ENCODE measurements at regions not wholly inside any gene's neighbourhood (a gene's known extent, or its start where the extent isn't known, plus 50 kb on each side); places are given as distances from the start of the nearest gene placed in this dataset.
A peak's percentile ranks its signal among the peaks of the same experiment; 100 is the strongest.
"Not testable (repeated sequence)": the region's sequence is repeated elsewhere in the genome, so short reads cannot be mapped to it uniquely, and the experiment has no call there.

GRCh38 chr21:6553505-6554376, 3967.6 kb upstream of the TPTE start:
- ATAC-seq, DNase-seq, H3K27ac Mint-ChIP-seq, H3K4me3 Mint-ChIP-seq, POLR2A ChIA-PET, H3K9me3 Mint-ChIP-seq, H3K4me1 Mint-ChIP-seq, H3K27me3 Mint-ChIP-seq, H3K36me3 Mint-ChIP-seq: not testable (repeated sequence)

GRCh38 chr21:6554377-6554864, 3967.0 kb upstream of the TPTE start:
- POLR2A ChIA-PET, ATAC-seq, H3K4me1 Mint-ChIP-seq: not testable (repeated sequence)

GRCh38 chr21:6556516-6556915, 3964.9 kb upstream of the TPTE start:
- H3K4me3 Mint-ChIP-seq, H3K4me1 Mint-ChIP-seq: not testable (repeated sequence)

More at GRCh38 chr21:6554377-6554864, 3967.0 kb upstream of the TPTE start:
- H3K27ac Mint-ChIP-seq, DNase-seq, H3K27me3 Mint-ChIP-seq, H3K36me3 Mint-ChIP-seq, H3K9me3 Mint-ChIP-seq, H3K4me3 Mint-ChIP-seq: not testable (repeated sequence)

GRCh38 chr21:6557415-6557814, 3964.0 kb upstream of the TPTE start:
- POLR2A ChIA-PET, H3K27me3 Mint-ChIP-seq, H3K27ac Mint-ChIP-seq, H3K4me1 Mint-ChIP-seq, ATAC-seq, H3K9me3 Mint-ChIP-seq, DNase-seq, H3K4me3 Mint-ChIP-seq, H3K36me3 Mint-ChIP-seq: not testable (repeated sequence)

More at GRCh38 chr21:6556516-6556915, 3964.9 kb upstream of the TPTE start:
- H3K27me3 Mint-ChIP-seq, DNase-seq, H3K27ac Mint-ChIP-seq, POLR2A ChIA-PET, ATAC-seq, H3K36me3 Mint-ChIP-seq, H3K9me3 Mint-ChIP-seq: not testable (repeated sequence)

GRCh38 chr21:6561168-6561567, 3960.2 kb upstream of the TPTE start:
- H3K4me3 Mint-ChIP-seq, H3K36me3 Mint-ChIP-seq, DNase-seq, ATAC-seq, H3K27ac Mint-ChIP-seq, H3K9me3 Mint-ChIP-seq, H3K4me1 Mint-ChIP-seq, POLR2A ChIA-PET, H3K27me3 Mint-ChIP-seq: not testable (repeated sequence)

- H3K4me3 Mint-ChIP-seq, DNase-seq, H3K27me3 Mint-ChIP-seq, ATAC-seq, H3K9me3 Mint-ChIP-seq, H3K27ac Mint-ChIP-seq, H3K4me1 Mint-ChIP-seq, POLR2A ChIA-PET, H3K36me3 Mint-ChIP-seq: not testable (repeated sequence)
These were observed 3959.8 kb upstream of the TPTE start for GRCh38 chr21:6561578-6561977.

- DNase-seq, H3K9me3 Mint-ChIP-seq, H3K4me1 Mint-ChIP-seq, H3K36me3 Mint-ChIP-seq, H3K27me3 Mint-ChIP-seq, POLR2A ChIA-PET: not testable (repeated sequence)
- peak overlapping the region in 1 of 10 donors; percentile 44 for H3K4me3 Mint-ChIP-seq
- ATAC-seq, result peak in 1 of 2 donors; percentile 4
- H3K27ac Mint-ChIP-seq, result peak overlapping the region in 1 of 10 donors; percentile 57
These were observed 3956.7 kb upstream of the TPTE start for GRCh38 chr21:6564543-6565166.

GRCh38 chr21:6565190-6566094, 3955.9 kb upstream of the TPTE start:
- peak in 7 of 10 donors; percentile 13 to 69 (median 29) for DNase-seq

GRCh38 chr21:6567542-6567941, 3953.8 kb upstream of the TPTE start:
- H3K4me3 Mint-ChIP-seq, ATAC-seq, H3K36me3 Mint-ChIP-seq, DNase-seq, H3K4me1 Mint-ChIP-seq, H3K27ac Mint-ChIP-seq, H3K27me3 Mint-ChIP-seq, H3K9me3 Mint-ChIP-seq, POLR2A ChIA-PET: not testable (repeated sequence)

More at GRCh38 chr21:6565190-6566094, 3955.9 kb upstream of the TPTE start:
- Mint-ChIP-seq H3K4me3 (peak overlapping the region in 7 of 10 donors; percentile 22 to 76 (median 38)), H3K27ac (peak overlapping the region in 6 of 10 donors; percentile 52 to 92 (median 76))
- H3K27me3 Mint-ChIP-seq, H3K36me3 Mint-ChIP-seq, POLR2A ChIA-PET, H3K9me3 Mint-ChIP-seq, H3K4me1 Mint-ChIP-seq: not testable (repeated sequence)
- ATAC-seq, result peak in 1 of 2 donors; percentile 3

GRCh38 chr21:6569152-6569551, 3952.2 kb upstream of the TPTE start:
- H3K9me3 Mint-ChIP-seq, H3K36me3 Mint-ChIP-seq, H3K4me1 Mint-ChIP-seq, POLR2A ChIA-PET, H3K4me3 Mint-ChIP-seq, H3K27me3 Mint-ChIP-seq, DNase-seq, H3K27ac Mint-ChIP-seq: not testable (repeated sequence)
- peak; percentile 58 to 65 for ATAC-seq

GRCh38 chr21:6569587-6570392, 3951.6 kb upstream of the TPTE start:
- H3K27ac Mint-ChIP-seq, H3K27me3 Mint-ChIP-seq, DNase-seq, H3K9me3 Mint-ChIP-seq, H3K4me3 Mint-ChIP-seq, H3K4me1 Mint-ChIP-seq, POLR2A ChIA-PET, H3K36me3 Mint-ChIP-seq: not testable (repeated sequence)
- peak; percentile 83 to 85 for ATAC-seq

- ATAC-seq, H3K9me3 Mint-ChIP-seq, DNase-seq, H3K27ac Mint-ChIP-seq, H3K36me3 Mint-ChIP-seq, H3K27me3 Mint-ChIP-seq, POLR2A ChIA-PET, H3K4me1 Mint-ChIP-seq, H3K4me3 Mint-ChIP-seq: not testable (repeated sequence)
These were observed 3950.5 kb upstream of the TPTE start for GRCh38 chr21:6570700-6571368.

Data from naive thymus-derived CD8-positive, alpha-beta T cell (primary cell).